ENCODE measurements at regions not wholly inside any gene's neighbourhood (a gene's known extent, or its start where the extent isn't known, plus 50 kb on each side); places are given as distances from the start of the nearest gene placed in this dataset.

GRCh38 chr10:43707770-43708169 lies 59.1 kb upstream of the ZNF32 start:
- Histone ChIP-seq H3K27me3 (ENCODE audit: control insufficient read depth in 1 of 2, insufficient read depth in 2 of 2, low read length in 2 of 2) (no peaks in the 10 kb centered on the region), H3K4me1 (ENCODE audit: insufficient read depth, low read length) (no peaks in the 10 kb centered on the region), H3K9me3 (ENCODE audit: control insufficient read depth in 1 of 2, insufficient read depth in 1 of 2, low read length in 2 of 2) (peaks cover 0 to 1% of the 10 kb centered on the region in 2 experiments), H3K27ac (ENCODE audit: low read depth in 1 of 2, low read length in 2 of 2) (no peak overlapping the region), H3K36me3 (ENCODE audit: insufficient read depth, low read length) (no peaks in the 10 kb centered on the region), H3K4me3 (ENCODE audit: low read length) (no peak overlapping the region)
- no peaks in the 10 kb centered on the region for H3K9me3 Mint-ChIP-seq
- H3K27me3 Mint-ChIP-seq, result no peaks in the 10 kb centered on the region
- ChIA-PET CTCF (no interaction called here), POLR2A (no interaction called here)
- no peak overlapping the region for H3K4me3 Mint-ChIP-seq
- no peak for DNase-seq
- no peaks in the 10 kb centered on the region for H3K36me3 Mint-ChIP-seq (ENCODE audit: low read depth)
- no peak for TF ChIP-seq CTCF (IDR thresholded peaks at IDR 0.05)
- no peaks in the 10 kb centered on the region for H3K4me1 Mint-ChIP-seq (ENCODE audit: low read depth)
- no peak for ATAC-seq (ENCODE audit: poor library complexity)
- H3K27ac Mint-ChIP-seq, result no peak overlapping the region
- intact Hi-C loops (cut with DNase I, micrococcal nuclease), result no loop called here

- no peaks in the 10 kb centered on the region for H3K27me3 ChIP-seq (ENCODE audit: control insufficient read depth in 1 of 2, insufficient read depth in 2 of 2, low read length in 2 of 2)
- H3K9me3 ChIP-seq (ENCODE audit: control insufficient read depth in 1 of 2, insufficient read depth in 1 of 2, low read length in 2 of 2), result peaks cover 0 to 10% of the 10 kb centered on the region in 2 experiments
- Mint-ChIP-seq H3K36me3 (ENCODE audit: low read depth) (no peaks in the 10 kb centered on the region), H3K4me3 (no peak overlapping the region), H3K27ac (no peak overlapping the region), H3K27me3 (no peaks in the 10 kb centered on the region), H3K9me3 (no peaks in the 10 kb centered on the region), H3K4me1 (ENCODE audit: low read depth) (no peaks in the 10 kb centered on the region)
- DNase-seq (no peak), ATAC-seq (ENCODE audit: poor library complexity) (no peak)
- H3K4me1 ChIP-seq (ENCODE audit: insufficient read depth, low read length), result no peaks in the 10 kb centered on the region
- intact Hi-C loops (cut with DNase I, micrococcal nuclease), result no loop called here
- ChIA-PET CTCF (no interaction called here), POLR2A (no interaction called here)
- no peaks in the 10 kb centered on the region for H3K36me3 ChIP-seq (ENCODE audit: insufficient read depth, low read length)
- no peak overlapping the region for H3K27ac ChIP-seq (ENCODE audit: low read depth in 1 of 2, low read length in 2 of 2)
- no peak for TF ChIP-seq CTCF (IDR thresholded peaks at IDR 0.05)
- no peak overlapping the region for H3K4me3 ChIP-seq (ENCODE audit: low read length)
Measured at GRCh38 chr10:43706166-43706565, 57.5 kb upstream of the ZNF32 start.

GRCh38 chr10:43703286-43703685 lies 54.6 kb upstream of the ZNF32 start:
- intact Hi-C loops (cut with DNase I, micrococcal nuclease), result no loop called here
- Mint-ChIP-seq H3K9me3 (no peaks in the 10 kb centered on the region), H3K4me3 (no peak overlapping the region), H3K27me3 (no peaks in the 10 kb centered on the region), H3K36me3 (ENCODE audit: low read depth) (no peaks in the 10 kb centered on the region), H3K4me1 (ENCODE audit: low read depth) (no peaks in the 10 kb centered on the region), H3K27ac (no peak overlapping the region)
- no peak for ATAC-seq (ENCODE audit: poor library complexity)
- H3K4me3 ChIP-seq (ENCODE audit: low read length), result no peak overlapping the region
- no peaks in the 10 kb centered on the region for H3K27me3 ChIP-seq (ENCODE audit: control insufficient read depth in 1 of 2, insufficient read depth in 2 of 2, low read length in 2 of 2)
- peaks cover 0 to 10% of the 10 kb centered on the region in 2 experiments for H3K9me3 ChIP-seq (ENCODE audit: control insufficient read depth in 1 of 2, insufficient read depth in 1 of 2, low read length in 2 of 2)
- CTCF ChIA-PET, result no interaction called here
- POLR2A ChIA-PET, result no interaction called here
- peak in 1 of 14 experiments; percentile 16 for DNase-seq
- no peak for TF ChIP-seq CTCF (IDR thresholded peaks at IDR 0.05)
- no peak overlapping the region for H3K27ac ChIP-seq (ENCODE audit: low read depth in 1 of 2, low read length in 2 of 2)
- no peaks in the 10 kb centered on the region for H3K4me1 ChIP-seq (ENCODE audit: insufficient read depth, low read length)
- no peaks in the 10 kb centered on the region for H3K36me3 ChIP-seq (ENCODE audit: insufficient read depth, low read length)

Measured in CD4-positive, alpha-beta T cell (primary cell).